Right lobe of liver (tissue), 4 donors: ENCODE measurements at regions not wholly inside any gene's neighbourhood (a gene's known extent, or its start where the extent isn't known, plus 50 kb on each side); places are given as distances from the start of the nearest gene placed in this dataset.

Source experiments
- POLR2A ChIP-seq: fragments of 450-650 bp; IDR thresholded peaks from one replicate; pipeline ENCODE4 v1.6.1; 2017; ENCODE audit warnings: antibody characterized with exemption, mild to moderate bottlenecking
- TF ChIP-seq, protein P1 (sequence below), 4 donors: fragments of 200-600 bp in 3 of 4; fragments of 450-650 bp in 1 of 4; IDR thresholded peaks; one replicate each; pipeline versions ENCODE4 v1.5.1 to v1.8.0; 2016 to 2022; ENCODE audit warnings: antibody characterized with exemption in 4 of 4, mild to moderate bottlenecking in 2 of 4
- donor health status: DM: no; HTN: no; CAD: no.
- donor health status: DM: no; HTN: no; CAD: no.
- donor health status: DM: no; HTN: yes; CAD: no.

- TF ChIP-seq, protein P1, sequence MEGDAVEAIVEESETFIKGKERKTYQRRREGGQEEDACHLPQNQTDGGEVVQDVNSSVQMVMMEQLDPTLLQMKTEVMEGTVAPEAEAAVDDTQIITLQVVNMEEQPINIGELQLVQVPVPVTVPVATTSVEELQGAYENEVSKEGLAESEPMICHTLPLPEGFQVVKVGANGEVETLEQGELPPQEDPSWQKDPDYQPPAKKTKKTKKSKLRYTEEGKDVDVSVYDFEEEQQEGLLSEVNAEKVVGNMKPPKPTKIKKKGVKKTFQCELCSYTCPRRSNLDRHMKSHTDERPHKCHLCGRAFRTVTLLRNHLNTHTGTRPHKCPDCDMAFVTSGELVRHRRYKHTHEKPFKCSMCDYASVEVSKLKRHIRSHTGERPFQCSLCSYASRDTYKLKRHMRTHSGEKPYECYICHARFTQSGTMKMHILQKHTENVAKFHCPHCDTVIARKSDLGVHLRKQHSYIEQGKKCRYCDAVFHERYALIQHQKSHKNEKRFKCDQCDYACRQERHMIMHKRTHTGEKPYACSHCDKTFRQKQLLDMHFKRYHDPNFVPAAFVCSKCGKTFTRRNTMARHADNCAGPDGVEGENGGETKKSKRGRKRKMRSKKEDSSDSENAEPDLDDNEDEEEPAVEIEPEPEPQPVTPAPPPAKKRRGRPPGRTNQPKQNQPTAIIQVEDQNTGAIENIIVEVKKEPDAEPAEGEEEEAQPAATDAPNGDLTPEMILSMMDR (IDR thresholded peaks at IDR 0.05): no peak
- TF ChIP-seq POLR2A: no peak
Measured at GRCh38 chr12:98149691-98150210, 365.6 kb upstream of the TMPO start.
